ENCODE measurements at regions not wholly inside any gene's neighbourhood (a gene's known extent, or its start where the extent isn't known, plus 50 kb on each side); places are given as distances from the start of the nearest gene placed in this dataset.

GRCh38 chr9:87831159-87831558 is 51.5 kb upstream of the SPATA31E1 start:
- Histone ChIP-seq H3K27me3 (ENCODE audit: control insufficient read depth, insufficient read depth, low read length) (no peaks in the 10 kb centered on the region), H3K36me3 (ENCODE audit: control insufficient read depth, insufficient read depth, low read length) (no peaks in the 10 kb centered on the region), H3K27ac (ENCODE audit: low read depth, low read length) (no peak overlapping the region), H3K4me1 (ENCODE audit: control insufficient read depth, insufficient read depth, low read length) (no peaks in the 10 kb centered on the region), H3K9me3 (ENCODE audit: control insufficient read depth, insufficient read depth, low read length) (no peaks in the 10 kb centered on the region), H3K4me3 (ENCODE audit: low read depth, low read length) (no peak overlapping the region)
- WGBS (ENCODE audit: insufficient coverage): no CpG with 5 or more reads among the region's 1 CpG
- peak in 1 of 6 donors; percentile 61 for DNase-seq (ENCODE audit: low read depth in 4 of 6, low spot score in 6 of 6)

All from spinal cord (tissue), 9 donors.